WI38 (cell line): ENCODE measurements at regions not wholly inside any gene's neighbourhood (a gene's known extent, or its start where the extent isn't known, plus 50 kb on each side); places are given as distances from the start of the nearest gene placed in this dataset.

ENCODE experiments used
- H3K4me3 ChIP-seq: 2 replicates; pipeline ENCODE4 v1.5.1; 2011; ENCODE audit warnings: low read depth, mild to moderate bottlenecking, control low read depth, low read length
- CTCF ChIP-seq: IDR thresholded peaks from 2 replicates; pipeline ENCODE4 v1.5.1; 2012; ENCODE audit warnings: low read depth, mild to moderate bottlenecking, control low read depth, low read length

- no peak overlapping the region for H3K4me3 ChIP-seq
- no peak for TF ChIP-seq CTCF
Observed at GRCh38 chrX:39204353-39204752, 403.1 kb downstream of the MID1IP1 start.

GRCh38 chrX:39204945-39205344, 403.7 kb downstream of the MID1IP1 start:
- H3K4me3 ChIP-seq, result no peak overlapping the region
- no peak for TF ChIP-seq CTCF

GRCh38 chrX:39205467-39205866, 404.2 kb downstream of the MID1IP1 start:
- H3K4me3 ChIP-seq, result no peak overlapping the region
- no peak for TF ChIP-seq CTCF

GRCh38 chrX:39206399-39207145, 405.3 kb downstream of the MID1IP1 start:
- TF ChIP-seq CTCF, result no peak

GRCh38 chrX:39211501-39211900, 410.2 kb downstream of the MID1IP1 start:
- no peak for TF ChIP-seq CTCF

More at GRCh38 chrX:39206399-39207145, 405.3 kb downstream of the MID1IP1 start:
- no peak overlapping the region for H3K4me3 ChIP-seq

GRCh38 chrX:39212456-39212855, 411.2 kb downstream of the MID1IP1 start:
- no peak overlapping the region for H3K4me3 ChIP-seq
- TF ChIP-seq CTCF, result no peak

More at GRCh38 chrX:39211501-39211900, 410.2 kb downstream of the MID1IP1 start:
- no peak overlapping the region for H3K4me3 ChIP-seq

GRCh38 chrX:39214387-39215126, 413.3 kb downstream of the MID1IP1 start:
- H3K4me3 ChIP-seq, result no peak overlapping the region
- no peak for TF ChIP-seq CTCF
